Ascending aorta (tissue), 2 donors: ENCODE measurements at regions not wholly inside any gene's neighbourhood (a gene's known extent, or its start where the extent isn't known, plus 50 kb on each side); places are given as distances from the start of the nearest gene placed in this dataset.
"Not testable (repeated sequence)": the region's sequence is repeated elsewhere in the genome, so short reads cannot be mapped to it uniquely, and the experiment has no call there.

Source experiments
- DNase-seq, 2 donors: peaks; one replicate each; pipeline ENCODE4 v3.0.0-alpha.2; 2019; ENCODE audit warnings: low spot score in 2 of 2
- H3K27ac ChIP-seq, 2 donors: fragments of 200-600 bp; sonication (generic); one replicate each; pipeline ENCODE4 v1.5.1; 2016 to 2017; ENCODE audit warnings: mild to moderate bottlenecking in 1 of 2
- H3K27me3 ChIP-seq: fragments of 200-600 bp; sonication (generic); one replicate; pipeline ENCODE4 v1.5.1; 2017
- H3K36me3 ChIP-seq, 2 donors: fragments of 200-600 bp; sonication (generic); one replicate each; pipeline ENCODE4 v1.5.1; 2016
- H3K4me1 ChIP-seq, 2 donors: fragments of 200-600 bp; sonication (generic); one replicate each; pipeline ENCODE4 v1.5.1; 2016 to 2017; ENCODE audit warnings: mild to moderate bottlenecking in 1 of 2
- H3K4me3 ChIP-seq, 2 donors: fragments of 200-600 bp; sonication (generic); one replicate each; pipeline ENCODE4 v1.5.1; 2016 to 2017; ENCODE audit warnings: mild to moderate bottlenecking in 1 of 2
- H3K9me3 ChIP-seq, 2 donors: fragments of 200-600 bp; sonication (generic); one replicate each; pipeline ENCODE4 v1.5.1; 2016
- CTCF ChIP-seq, 3 experiments: fragments of 200-600 bp in 2 of 3; fragments of 450-650 bp in 1 of 3; sonication (generic) in 2 of 3; IDR thresholded peaks; one replicate each; pipeline ENCODE4 v1.5.1; 2016 to 2019; ENCODE audit warnings: antibody characterized with exemption in 3 of 3, mild to moderate bottlenecking in 1 of 3, moderate library complexity in 1 of 3
- intact Hi-C: fragments of 100-400 bp; cut with DNase I; formaldehyde crosslinking; loops from one replicate; pipeline ENCODE4 v1.15.1; 2023

GRCh38 chr14:99036611-99037293, 235.2 kb downstream of the BCL11B start:
- intact Hi-C loops = loop anchor here (2.0 to 10.0 kb wide), 5 partner anchors 84 to 446 kb away; partner anchors contain the start of genes CCNK and SETD3
- DNase-seq = peak in 1 of 2 donors; percentile 70
- Histone ChIP-seq H3K36me3 (no peaks in the 10 kb centered on the region), H3K4me3 (peak overlapping the region in 1 of 2 donors; percentile 21), H3K27me3 (no peaks in the 10 kb centered on the region), H3K9me3 (no peaks in the 10 kb centered on the region), H3K27ac (peak overlapping the region; percentile 84 to 91), H3K4me1 (peaks cover 6 to 20% of the 10 kb centered on the region in 2 donors)
- TF ChIP-seq CTCF (IDR thresholded peaks at IDR 0.05) = no peak

- H3K27me3 ChIP-seq, H3K9me3 ChIP-seq, H3K36me3 ChIP-seq, H3K4me3 ChIP-seq: not testable (repeated sequence)
- intact Hi-C loops = loop anchor here (2.0 to 10.0 kb wide), 5 partner anchors 85 to 445 kb away; partner anchors contain the start of genes CCNK and SETD3
- peaks cover 6 to 20% of the 10 kb centered on the region in 2 donors for H3K4me1 ChIP-seq
- DNase-seq = peak in 1 of 2 donors; percentile 35
- H3K27ac ChIP-seq = peak overlapping the region; percentile 84 to 91
Observed at GRCh38 chr14:99037326-99037725, 234.7 kb downstream of the BCL11B start.

- Histone ChIP-seq H3K4me3 (no peak overlapping the region), H3K36me3 (no peaks in the 10 kb centered on the region), H3K27me3 (no peaks in the 10 kb centered on the region), H3K9me3 (no peaks in the 10 kb centered on the region), H3K4me1 (peaks cover 6 to 23% of the 10 kb centered on the region in 2 donors), H3K27ac (peak overlapping the region; percentile 69 to 91)
- DNase-seq = peak in 1 of 2 donors; percentile 64
- no peak for TF ChIP-seq CTCF (IDR thresholded peaks at IDR 0.05)
- intact Hi-C loops = loop anchor here (2.0 to 10.0 kb wide), 5 partner anchors 85 to 444 kb away; partner anchors contain the start of genes CCNK and SETD3
Observed at GRCh38 chr14:99037777-99038430, 234.1 kb downstream of the BCL11B start.

GRCh38 chr14:99038431-99038820, 233.6 kb downstream of the BCL11B start:
- no peak for TF ChIP-seq CTCF (IDR thresholded peaks at IDR 0.05)
- Histone ChIP-seq H3K9me3 (no peaks in the 10 kb centered on the region), H3K27me3 (no peaks in the 10 kb centered on the region), H3K36me3 (no peaks in the 10 kb centered on the region), H3K27ac (peak overlapping the region; percentile 69 to 91), H3K4me1 (peaks cover 6 to 25% of the 10 kb centered on the region in 2 donors), H3K4me3 (no peak overlapping the region)
- intact Hi-C loops = loop anchor here (5.0 to 10.0 kb wide), 3 partner anchors 111 to 444 kb away; partner anchors contain the start of genes CCNK and SETD3
- peak; percentile 41 to 83 for DNase-seq

- H3K27ac ChIP-seq = peak overlapping the region; percentile 69 to 91
- intact Hi-C loops = loop anchor here (5.0 to 10.0 kb wide), 3 partner anchors 112 to 443 kb away; partner anchors contain the start of genes CCNK and SETD3
Observed at GRCh38 chr14:99039331-99040041, 232.5 kb downstream of the BCL11B start.

More at GRCh38 chr14:99039331-99040041, 232.5 kb downstream of the BCL11B start:
- peak in 1 of 2 donors; percentile 58 for DNase-seq
- Histone ChIP-seq H3K4me1 (peaks cover 6 to 26% of the 10 kb centered on the region in 2 donors), H3K4me3 (no peak overlapping the region), H3K36me3 (no peaks in the 10 kb centered on the region), H3K9me3 (no peaks in the 10 kb centered on the region), H3K27me3 (no peaks in the 10 kb centered on the region)
- no peak for TF ChIP-seq CTCF (IDR thresholded peaks at IDR 0.05)
